ENCODE measurements at regions not wholly inside any gene's neighbourhood (a gene's known extent, or its start where the extent isn't known, plus 50 kb on each side); places are given as distances from the start of the nearest gene placed in this dataset.

DNA sequence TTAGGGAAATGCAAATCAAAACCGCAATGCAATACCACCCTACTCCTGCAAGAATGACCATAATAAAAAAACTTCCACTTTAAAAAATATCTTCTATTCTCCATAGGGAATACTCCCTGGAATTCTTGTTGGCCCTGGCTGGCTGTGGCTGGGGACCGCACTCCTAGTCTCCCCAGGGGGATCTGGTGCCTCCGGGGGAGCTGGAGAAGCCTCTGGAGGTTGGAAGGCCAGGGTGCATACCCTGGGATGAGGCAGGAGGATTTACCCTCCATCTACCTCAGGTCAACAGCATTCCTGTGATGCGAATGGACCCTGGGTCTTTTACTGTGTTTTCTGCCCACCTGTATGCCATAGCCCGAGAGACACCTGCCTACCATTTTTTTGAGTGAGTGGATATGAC, 120.0 kb upstream of the ZNF536 start:
- Histone ChIP-seq H3K36me3 (replicated peaks in 1 of 2; ENCODE audit: control extremely low read depth in 1 of 2, control insufficient read depth in 1 of 2, extremely low read depth in 1 of 2, insufficient read depth in 2 of 2, low read length in 1 of 2) (no peaks in the 10 kb centered on the region), H3K4me3 (ENCODE audit: control extremely low read depth in 1 of 5, extremely low read depth in 1 of 5, insufficient read depth in 1 of 5, low read depth in 2 of 5, low read length in 4 of 5) (no peak overlapping the region), H4K20me1 (ENCODE audit: control insufficient read depth, insufficient read depth, low read length, poor library complexity, severe bottlenecking) (no peaks in the 10 kb centered on the region), H3K9ac (ENCODE audit: low read length) (no peak overlapping the region), H3K27ac (ENCODE audit: low read length in 2 of 2) (no peak overlapping the region), H3K4me2 (replicated peaks; ENCODE audit: low read depth, low read length, poor library complexity, severe bottlenecking) (no peak overlapping the region), H3K9me3 (ENCODE audit: control extremely low read depth in 1 of 3, control insufficient read depth in 2 of 3, insufficient read depth in 1 of 3, low read length in 2 of 3) (peaks cover 0 to 6% (median 0%) of the 10 kb centered on the region in 3 donors), H3K27me3 (replicated peaks in 1 of 4; ENCODE audit: control extremely low read depth in 1 of 4, control insufficient read depth in 3 of 4, insufficient read depth in 4 of 4, low read length in 3 of 4) (peaks cover 0 to 12% (median 1%) of the 10 kb centered on the region in 4 experiments), H3K4me1 (ENCODE audit: control insufficient read depth in 2 of 2, insufficient read depth in 2 of 2, low read length in 2 of 2) (no peaks in the 10 kb centered on the region), H3K79me2 (ENCODE audit: control insufficient read depth, insufficient read depth, low read length) (no peaks in the 10 kb centered on the region), H2AFZ (ENCODE audit: insufficient read depth, low read depth, low read length, poor library complexity, severe bottlenecking) (no peak overlapping the region)
- no peaks in the 10 kb centered on the region for H3K9me3 Mint-ChIP-seq (ENCODE audit: insufficient read depth)
- H3K27ac Mint-ChIP-seq, result no peak overlapping the region
- no peak overlapping the region for H3K4me3 Mint-ChIP-seq
- DNase-seq (no peak), ATAC-seq (ENCODE audit: low read depth) (no peak)
- intact Hi-C loops (cut with micrococcal nuclease), result no loop called here
- H3K4me1 Mint-ChIP-seq, result no peaks in the 10 kb centered on the region
- ChIA-PET POLR2A (no interaction called here), CTCF (no interaction called here)
- peaks cover 41% of the 10 kb centered on the region for H3K27me3 Mint-ChIP-seq
- TF ChIP-seq EZH2 (IDR thresholded peaks at IDR 0.05; ENCODE audit: borderline replicate concordance, insufficient read depth, low read depth, low read length, poor library complexity, severe bottlenecking), result no peak
- TF ChIP-seq, protein P1, sequence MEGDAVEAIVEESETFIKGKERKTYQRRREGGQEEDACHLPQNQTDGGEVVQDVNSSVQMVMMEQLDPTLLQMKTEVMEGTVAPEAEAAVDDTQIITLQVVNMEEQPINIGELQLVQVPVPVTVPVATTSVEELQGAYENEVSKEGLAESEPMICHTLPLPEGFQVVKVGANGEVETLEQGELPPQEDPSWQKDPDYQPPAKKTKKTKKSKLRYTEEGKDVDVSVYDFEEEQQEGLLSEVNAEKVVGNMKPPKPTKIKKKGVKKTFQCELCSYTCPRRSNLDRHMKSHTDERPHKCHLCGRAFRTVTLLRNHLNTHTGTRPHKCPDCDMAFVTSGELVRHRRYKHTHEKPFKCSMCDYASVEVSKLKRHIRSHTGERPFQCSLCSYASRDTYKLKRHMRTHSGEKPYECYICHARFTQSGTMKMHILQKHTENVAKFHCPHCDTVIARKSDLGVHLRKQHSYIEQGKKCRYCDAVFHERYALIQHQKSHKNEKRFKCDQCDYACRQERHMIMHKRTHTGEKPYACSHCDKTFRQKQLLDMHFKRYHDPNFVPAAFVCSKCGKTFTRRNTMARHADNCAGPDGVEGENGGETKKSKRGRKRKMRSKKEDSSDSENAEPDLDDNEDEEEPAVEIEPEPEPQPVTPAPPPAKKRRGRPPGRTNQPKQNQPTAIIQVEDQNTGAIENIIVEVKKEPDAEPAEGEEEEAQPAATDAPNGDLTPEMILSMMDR (IDR thresholded peaks at IDR 0.05), result no peak
- 89% methylated on average over 3 of the region's 5 CpGs for WGBS (ENCODE audit: insufficient coverage)

DNA sequence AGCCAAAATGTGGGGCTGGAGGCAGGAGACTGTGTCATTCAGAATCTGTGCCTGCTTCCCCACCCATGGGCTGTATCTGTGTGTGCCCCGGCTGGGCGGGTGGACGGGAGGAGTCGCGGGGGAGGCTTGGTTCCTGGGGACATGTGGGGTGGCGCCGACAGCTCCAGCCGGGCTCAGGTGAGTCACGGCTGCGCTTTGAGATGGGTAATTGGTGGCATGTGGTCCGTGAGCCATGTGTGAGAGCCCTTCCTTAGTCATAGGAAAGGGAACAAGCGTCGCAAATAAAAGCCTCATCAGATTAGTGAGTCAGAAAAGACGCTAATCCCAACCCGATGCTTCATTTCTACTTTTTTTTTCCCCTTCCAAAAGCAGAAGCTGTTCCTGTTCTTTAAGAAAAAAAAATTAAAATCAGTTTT, 118.6 kb upstream of the ZNF536 start:
- H3K27ac ChIP-seq (ENCODE audit: low read length in 2 of 2), result no peak overlapping the region
- no peaks in the 10 kb centered on the region for H3K79me2 ChIP-seq (ENCODE audit: control insufficient read depth, insufficient read depth, low read length)
- CTCF ChIA-PET, result no interaction called here
- H3K4me3 Mint-ChIP-seq, result no peak overlapping the region
- peaks cover 0 to 12% (median 1%) of the 10 kb centered on the region in 4 experiments for H3K27me3 ChIP-seq (replicated peaks in 1 of 4; ENCODE audit: control extremely low read depth in 1 of 4, control insufficient read depth in 3 of 4, insufficient read depth in 4 of 4, low read length in 3 of 4)
- H3K4me1 ChIP-seq (ENCODE audit: control insufficient read depth in 2 of 2, insufficient read depth in 2 of 2, low read length in 2 of 2), result no peaks in the 10 kb centered on the region
- H3K4me3 ChIP-seq (ENCODE audit: control extremely low read depth in 1 of 5, extremely low read depth in 1 of 5, insufficient read depth in 1 of 5, low read depth in 2 of 5, low read length in 4 of 5), result no peak overlapping the region
- no peaks in the 10 kb centered on the region for H3K4me1 Mint-ChIP-seq
- whole genome bisulfite sequencing (ENCODE audit: insufficient coverage), result 55% methylated on average over 5 of the region's 15 CpGs
- POLR2A ChIA-PET, result no interaction called here
- no peaks in the 10 kb centered on the region for H3K9me3 Mint-ChIP-seq (ENCODE audit: insufficient read depth)
- no peak overlapping the region for H3K9ac ChIP-seq (ENCODE audit: low read length)
- H3K27me3 Mint-ChIP-seq, result peaks cover 38% of the 10 kb centered on the region
- H4K20me1 ChIP-seq (ENCODE audit: control insufficient read depth, insufficient read depth, low read length, poor library complexity, severe bottlenecking), result no peaks in the 10 kb centered on the region
- H3K4me2 ChIP-seq (replicated peaks; ENCODE audit: low read depth, low read length, poor library complexity, severe bottlenecking), result no peak overlapping the region
- H3K9me3 ChIP-seq (ENCODE audit: control extremely low read depth in 1 of 3, control insufficient read depth in 2 of 3, insufficient read depth in 1 of 3, low read length in 2 of 3), result peaks cover 0 to 4% (median 0%) of the 10 kb centered on the region in 3 donors
- no peaks in the 10 kb centered on the region for H3K36me3 ChIP-seq (replicated peaks in 1 of 2; ENCODE audit: control extremely low read depth in 1 of 2, control insufficient read depth in 1 of 2, extremely low read depth in 1 of 2, insufficient read depth in 2 of 2, low read length in 1 of 2)
- DNase-seq, result no peak
- H3K27ac Mint-ChIP-seq, result no peak overlapping the region
- intact Hi-C loops (cut with micrococcal nuclease), result no loop called here
- no peak overlapping the region for H2AFZ ChIP-seq (ENCODE audit: insufficient read depth, low read depth, low read length, poor library complexity, severe bottlenecking)
- TF ChIP-seq EZH2 (IDR thresholded peaks at IDR 0.05; ENCODE audit: borderline replicate concordance, insufficient read depth, low read depth, low read length, poor library complexity, severe bottlenecking), result no peak
- no peak for ATAC-seq (ENCODE audit: low read depth)
